HepG2 (cell line): ENCODE measurements at regions not wholly inside any gene's neighbourhood (a gene's known extent, or its start where the extent isn't known, plus 50 kb on each side); places are given as distances from the start of the nearest gene placed in this dataset.

Source experiments
- ATAC-seq: fragments of 200-7000 bp; cut with Tn5 transposase; 3 replicates; pipeline ENCODE4 v1.9.1; 2020; ENCODE audit warnings: mild to moderate bottlenecking, moderate library complexity
- BruUV-seq: library from RNA; stranded (reverse); fragments of 400-500 nt; replicated peaks from 2 replicates; lab custom pipeline; 2021; lab: Mats Ljungman, UMichigan
- CTCF ChIA-PET: fragments of 300-600 bp; formaldehyde crosslinking; extraction: SDS; loops from one replicate; lab custom pipeline; 2021; ENCODE audit warnings: low total read pairs, inconsistent platforms, low intra/inter-chr PET ratio; lab: Yijun Ruan, JAX
- POLR2A ChIA-PET: fragments of 350-600 bp; sonication (Branson Sonifier 250); formaldehyde crosslinking; loops from one replicate; lab custom pipeline; 2020; ENCODE audit warnings: antibody characterized with exemption, inconsistent platforms; lab: Yijun Ruan, JAX
- DNase-seq: peaks from one replicate; pipeline ENCODE4 v3.0.0-alpha.2; 2015; ENCODE audit warnings: low spot score
- FAIRE-seq: peaks from 3 replicates; lab custom pipeline; 2011; peaks lifted over from hg19 to GRCh38; lab: Jason Lieb, UNC
- H2AFZ ChIP-seq: one replicate; pipeline ENCODE4 v1.6.1; 2011; ENCODE audit warnings: low read length, inconsistent platforms
- H3K27ac ChIP-seq: fragments of 300-600 bp; 3 replicates; pipeline ENCODE4 v1.8.0; 2011; ENCODE audit warnings: mixed run types, mild to moderate bottlenecking, mixed read lengths, low read length, inconsistent platforms; ENCODE audit not compliant: insufficient read depth; ENCODE audit errors: extremely low read length
- H3K27me3 ChIP-seq, 2 experiments: fragments of 200-600 bp in 1 of 2; 2 replicates in 1 of 2; 3 replicates in 1 of 2; pipeline versions ENCODE4 v1.6.0 to v1.8.0; 2011; ENCODE audit warnings: low read length in 2 of 2, mild to moderate bottlenecking in 2 of 2, moderate library complexity in 2 of 2, inconsistent platforms in 1 of 2; ENCODE audit not compliant: insufficient read depth in 2 of 2, control insufficient read depth in 1 of 2
- H3K36me3 ChIP-seq, 2 experiments: fragments of 200-600 bp in 1 of 2; replicated peaks in 1 of 2; 2 replicates in 1 of 2; 3 replicates in 1 of 2; pipeline versions ENCODE4 v1.5.1 to v1.8.0; 2011; ENCODE audit warnings: low read length in 2 of 2, inconsistent platforms in 1 of 2; ENCODE audit not compliant: insufficient read depth in 2 of 2, control insufficient read depth in 1 of 2
- H3K4me1 ChIP-seq: 2 replicates; pipeline ENCODE4 v1.5.1; 2012; ENCODE audit warnings: low read length, inconsistent platforms; ENCODE audit not compliant: insufficient read depth
- H3K4me2 ChIP-seq: 2 replicates; pipeline ENCODE4 v1.6.0; 2011; ENCODE audit warnings: low read depth, low read length, inconsistent platforms
- H3K4me3 ChIP-seq, 3 experiments: fragments of 200-600 bp in 1 of 3; sonication (generic), shearing (Covaris generic) in 1 of 3; replicated peaks in 1 of 3; 2 replicates each; pipeline ENCODE4 v1.5.1; 2011 to 2016; ENCODE audit warnings: low read length in 3 of 3, inconsistent platforms in 2 of 3, low read depth in 2 of 3, mild to moderate bottlenecking in 2 of 3, control low read depth in 1 of 3, mixed read lengths in 1 of 3; ENCODE audit not compliant: insufficient read depth in 1 of 3
- H3K79me2 ChIP-seq: one replicate; pipeline ENCODE4 v1.6.1; 2011; ENCODE audit warnings: low read length, inconsistent platforms; ENCODE audit not compliant: insufficient read depth
- H3K9ac ChIP-seq: 2 replicates; pipeline ENCODE4 v1.6.0; 2011; ENCODE audit warnings: mild to moderate bottlenecking, low read depth, low read length, inconsistent platforms; ENCODE audit not compliant: insufficient read depth
- H3K9me3 ChIP-seq: 2 replicates; pipeline ENCODE4 v1.5.1; 2012; ENCODE audit warnings: mild to moderate bottlenecking, low read length
- H4K20me1 ChIP-seq: 2 replicates; pipeline ENCODE4 v1.6.0; 2011; ENCODE audit warnings: inconsistent platforms, mild to moderate bottlenecking, low read length, moderate library complexity; ENCODE audit not compliant: insufficient read depth
- ZNF670 ChIP-seq: sonication (generic); formaldehyde crosslinking; IDR thresholded peaks from 2 replicates; pipeline ENCODE4 v1.8.0; 2022; ENCODE audit warnings: mild to moderate bottlenecking, missing genetic modification reagents, borderline replicate concordance
- WGBS: methylation state at CpG from one replicate; pipeline ENCODE4 v1.1.6; 2017; ENCODE audit warnings: low lambda C conversion rate; 5-methylcytosine and 5-hydroxymethylcytosine counted together
- in situ Hi-C: cut with HindIII; loops from 2 replicates; pipeline ENCODE4 v1.10.0; 2017; ENCODE audit warnings: low pct_unique_long_range_greater_than_20kb; ENCODE audit not compliant: extremely low pct_ligation_motif_present
- intact Hi-C: fragments of 100-400 bp; cut with micrococcal nuclease; formaldehyde crosslinking; loops from one replicate; pipeline ENCODE4 v1.10.0; 2022; ENCODE audit not compliant: unreplicated experiment
- TF ChIP-seq, protein P1 (sequence below), 2 experiments: sonication (generic) in 1 of 2; formaldehyde crosslinking in 1 of 2; IDR thresholded peaks; 2 replicates each; pipeline versions ENCODE4 v1.4.0 to v1.6.1; 2016 to 2020; ENCODE audit warnings: borderline replicate concordance in 1 of 2, low read depth in 1 of 2, mild to moderate bottlenecking in 1 of 2, missing genetic modification reagents in 1 of 2

DNA sequence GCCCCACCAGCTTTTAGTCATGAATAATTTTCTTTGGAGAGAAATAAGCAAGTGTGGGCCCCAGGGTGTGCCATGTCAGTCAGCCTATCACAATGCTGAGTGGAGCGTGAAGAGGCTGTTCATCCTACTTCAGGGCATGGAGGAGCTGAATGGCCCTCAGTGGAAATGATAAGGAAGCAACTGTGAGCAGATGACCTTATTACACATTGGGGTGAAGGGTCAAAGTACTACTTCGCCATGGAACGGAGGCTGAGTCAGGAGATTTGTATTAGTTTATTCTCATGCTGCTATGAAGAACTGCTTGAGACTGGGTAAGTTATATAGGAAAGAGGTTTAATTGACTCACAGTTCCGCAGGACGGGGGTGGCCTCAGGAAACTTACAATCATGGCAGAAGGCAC lies 231.0 kb upstream of the ADAMTS16 start:
- Histone ChIP-seq H3K27me3 (no peaks in the 10 kb centered on the region), H3K27ac (no peak overlapping the region), H3K36me3 (no peaks in the 10 kb centered on the region), H3K79me2 (no peaks in the 10 kb centered on the region), H3K4me3 (no peak overlapping the region), H4K20me1 (no peaks in the 10 kb centered on the region), H3K9me3 (no peaks in the 10 kb centered on the region), H3K9ac (no peak overlapping the region), H2AFZ (no peak overlapping the region), H3K4me1 (no peaks in the 10 kb centered on the region), H3K4me2 (no peak overlapping the region)
- POLR2A ChIA-PET: no interaction called here
- ATAC-seq (no peak), DNase-seq (no peak), FAIRE-seq (no peak)
- BruUV-seq: no TSS peak
- in situ Hi-C loops: no loop called here
- intact Hi-C loops: no loop called here
- CTCF ChIA-PET: no interaction called here
- TF ChIP-seq, protein P1, sequence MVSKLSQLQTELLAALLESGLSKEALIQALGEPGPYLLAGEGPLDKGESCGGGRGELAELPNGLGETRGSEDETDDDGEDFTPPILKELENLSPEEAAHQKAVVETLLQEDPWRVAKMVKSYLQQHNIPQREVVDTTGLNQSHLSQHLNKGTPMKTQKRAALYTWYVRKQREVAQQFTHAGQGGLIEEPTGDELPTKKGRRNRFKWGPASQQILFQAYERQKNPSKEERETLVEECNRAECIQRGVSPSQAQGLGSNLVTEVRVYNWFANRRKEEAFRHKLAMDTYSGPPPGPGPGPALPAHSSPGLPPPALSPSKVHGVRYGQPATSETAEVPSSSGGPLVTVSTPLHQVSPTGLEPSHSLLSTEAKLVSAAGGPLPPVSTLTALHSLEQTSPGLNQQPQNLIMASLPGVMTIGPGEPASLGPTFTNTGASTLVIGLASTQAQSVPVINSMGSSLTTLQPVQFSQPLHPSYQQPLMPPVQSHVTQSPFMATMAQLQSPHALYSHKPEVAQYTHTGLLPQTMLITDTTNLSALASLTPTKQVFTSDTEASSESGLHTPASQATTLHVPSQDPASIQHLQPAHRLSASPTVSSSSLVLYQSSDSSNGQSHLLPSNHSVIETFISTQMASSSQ (IDR thresholded peaks at IDR 0.05; ENCODE audit: low read depth): no peak
- TF ChIP-seq, protein P1 (CRISPR knock-in tag; IDR thresholded peaks at IDR 0.05; ENCODE audit: borderline replicate concordance): no peak
- no peak for TF ChIP-seq ZNF670 (CRISPR knock-in tag)
- TF ChIP-seq, all 625 proteins: peak for 0
- WGBS: 28% methylated on average over 5 of the region's 5 CpGs
